Endothelial cell of umbilical vein (primary cell): ENCODE measurements at regions not wholly inside any gene's neighbourhood (a gene's known extent, or its start where the extent isn't known, plus 50 kb on each side); places are given as distances from the start of the nearest gene placed in this dataset.

ENCODE experiments used
- BruUV-seq: library from RNA; stranded (reverse); fragments of 400-500 nt; replicated peaks from 2 replicates; lab custom pipeline; 2021; lab: Mats Ljungman, UMichigan
- CTCF ChIA-PET: fragments of 300-600, 350-600 bp; sonication (Branson Sonifier 250); formaldehyde crosslinking; loops from one replicate; lab custom pipeline; 2021; ENCODE audit warnings: antibody characterized with exemption, inconsistent platforms; lab: Charles Lee
- POLR2A ChIA-PET: fragments of 300-600, 350-600 bp; sonication (Branson Sonifier 250); formaldehyde crosslinking; loops from one replicate; lab custom pipeline; 2021; ENCODE audit warnings: antibody characterized with exemption, inconsistent platforms; lab: Charles Lee
- DNase-seq: peaks from one replicate; pipeline ENCODE4 v3.0.0-alpha.2; 2011; ENCODE audit warnings: low read depth, low spot score
- FAIRE-seq: peaks from 2 replicates; lab custom pipeline; 2011; peaks lifted over from hg19 to GRCh38; lab: Jason Lieb, UNC
- H2AFZ ChIP-seq: 2 replicates; pipeline ENCODE4 v1.6.0; 2012; ENCODE audit warnings: low read depth, low read length, control low read depth, inconsistent platforms
- H3K27ac ChIP-seq: 2 replicates; pipeline ENCODE4 v1.5.1; 2011; ENCODE audit warnings: low read depth, mild to moderate bottlenecking, control low read depth, low read length, moderate library complexity; ENCODE audit not compliant: insufficient read depth
- H3K27me3 ChIP-seq, 2 experiments: 2 replicates each; pipeline versions ENCODE4 v1.6.0 to v1.6.1; 2011; ENCODE audit warnings: low read length in 2 of 2, mixed read lengths in 1 of 2; ENCODE audit not compliant: control insufficient read depth in 2 of 2, insufficient read depth in 2 of 2
- H3K36me3 ChIP-seq, 2 experiments: 2 replicates in 1 of 2; 3 replicates in 1 of 2; pipeline ENCODE4 v1.5.1; 2011; ENCODE audit warnings: low read length in 2 of 2, mild to moderate bottlenecking in 1 of 2, moderate library complexity in 1 of 2; ENCODE audit not compliant: control insufficient read depth in 2 of 2, insufficient read depth in 2 of 2; ENCODE audit errors: extremely low read depth in 1 of 2
- H3K4me1 ChIP-seq: 3 replicates; pipeline ENCODE4 v1.5.1; 2011; ENCODE audit warnings: mild to moderate bottlenecking, low read length; ENCODE audit not compliant: control insufficient read depth, insufficient read depth; ENCODE audit errors: extremely low read depth
- H3K4me2 ChIP-seq: 2 replicates; pipeline ENCODE4 v1.6.1; 2011; ENCODE audit warnings: low read length, control low read depth, mixed read lengths; ENCODE audit not compliant: insufficient read depth
- H3K4me3 ChIP-seq, 3 experiments: fragments of 200-600 bp in 1 of 3; sonication (generic), shearing (Covaris generic) in 1 of 3; replicated peaks in 1 of 3; 2 replicates each; pipeline ENCODE4 v1.5.1; 2011 to 2016; ENCODE audit warnings: control low read depth in 3 of 3, low read length in 3 of 3, mild to moderate bottlenecking in 2 of 3, inconsistent platforms in 1 of 3, low read depth in 1 of 3, moderate library complexity in 1 of 3; ENCODE audit not compliant: insufficient read depth in 1 of 3
- H3K79me2 ChIP-seq: 2 replicates; pipeline ENCODE4 v1.6.0; 2012; ENCODE audit warnings: low read length, inconsistent platforms; ENCODE audit not compliant: control insufficient read depth, insufficient read depth
- H3K9ac ChIP-seq: replicated peaks from 2 replicates; pipeline ENCODE3; 2011; ENCODE audit warnings: low read length, control low read depth; ENCODE audit not compliant: insufficient read depth; ENCODE audit errors: extremely low read depth
- H3K9me1 ChIP-seq: replicated peaks from 3 replicates; pipeline ENCODE4 v1.6.0; 2011; ENCODE audit warnings: mild to moderate bottlenecking, low read length; ENCODE audit not compliant: control insufficient read depth, insufficient read depth; ENCODE audit errors: extremely low read depth
- H3K9me3 ChIP-seq: replicated peaks from 2 replicates; pipeline ENCODE4 v1.5.1; 2012; ENCODE audit warnings: low read length, inconsistent platforms; ENCODE audit not compliant: control insufficient read depth, insufficient read depth
- H4K20me1 ChIP-seq: replicated peaks from 2 replicates; pipeline ENCODE3; 2011; ENCODE audit warnings: mild to moderate bottlenecking, low read length; ENCODE audit not compliant: control insufficient read depth, insufficient read depth; ENCODE audit errors: extremely low read depth
- EZH2 ChIP-seq: IDR thresholded peaks from 2 replicates; pipeline ENCODE4 v1.6.1; 2012; ENCODE audit warnings: borderline replicate concordance, low read depth, mild to moderate bottlenecking, moderate library complexity, low read length, inconsistent platforms; ENCODE audit not compliant: severe bottlenecking
- FOS ChIP-seq: IDR thresholded peaks from 2 replicates; pipeline ENCODE4 v1.6.1; 2011; ENCODE audit warnings: mild to moderate bottlenecking, low read length, moderate library complexity, borderline replicate concordance; ENCODE audit not compliant: insufficient read depth
- GATA2 ChIP-seq: IDR thresholded peaks from 2 replicates; pipeline ENCODE4 v1.7.0; 2011; ENCODE audit warnings: low read depth, mild to moderate bottlenecking, moderate library complexity, mixed read lengths, low read length; ENCODE audit not compliant: insufficient read length, insufficient read depth
- JUN ChIP-seq: IDR thresholded peaks from 2 replicates; pipeline ENCODE4 v1.6.1; 2011; ENCODE audit warnings: borderline replicate concordance, low read depth; ENCODE audit not compliant: insufficient read length, insufficient read depth
- MYC ChIP-seq: IDR thresholded peaks from one replicate; pipeline ENCODE4 v1.6.1; 2011; ENCODE audit warnings: mild to moderate bottlenecking, low read depth, low read length
- POLR2A ChIP-seq: IDR thresholded peaks from 2 replicates; pipeline ENCODE4 v1.6.1; 2012; ENCODE audit warnings: low read depth, mild to moderate bottlenecking, control low read depth, low read length
- POLR2AphosphoS5 ChIP-seq: IDR thresholded peaks from 2 replicates; pipeline ENCODE4 v1.6.1; 2012; ENCODE audit warnings: low read depth, mild to moderate bottlenecking, control low read depth, low read length, moderate library complexity; ENCODE audit not compliant: insufficient read depth
- dilution Hi-C: fragments of 300-500 bp; cut with MboI; formaldehyde crosslinking; loops from one replicate; pipeline ENCODE4 v1.15.0; 2019; ENCODE audit warnings: low sequenced_read_pairs; ENCODE audit not compliant: extremely low pct_ligation_motif_present
- intact Hi-C: fragments of 100-400 bp; cut with micrococcal nuclease; formaldehyde crosslinking; loops from one replicate; pipeline ENCODE4 v1.10.0; 2022
- TF ChIP-seq, protein P1 (sequence below): IDR thresholded peaks from 2 replicates; pipeline ENCODE4 v1.6.1; 2011; ENCODE audit not compliant: insufficient read depth, insufficient read length
- TF ChIP-seq, protein P2 (sequence below), 2 donors: IDR thresholded peaks; 1 replicate in 1 of 2; 2 replicates in 1 of 2; pipeline ENCODE4 v1.5.1; 2011; ENCODE audit warnings: low read length in 2 of 2, mild to moderate bottlenecking in 2 of 2, moderate library complexity in 2 of 2, control low read depth in 1 of 2, inconsistent platforms in 1 of 2, low read depth in 1 of 2; ENCODE audit not compliant: insufficient read depth in 1 of 2; ENCODE audit errors: extremely low read depth in 1 of 2

DNA sequence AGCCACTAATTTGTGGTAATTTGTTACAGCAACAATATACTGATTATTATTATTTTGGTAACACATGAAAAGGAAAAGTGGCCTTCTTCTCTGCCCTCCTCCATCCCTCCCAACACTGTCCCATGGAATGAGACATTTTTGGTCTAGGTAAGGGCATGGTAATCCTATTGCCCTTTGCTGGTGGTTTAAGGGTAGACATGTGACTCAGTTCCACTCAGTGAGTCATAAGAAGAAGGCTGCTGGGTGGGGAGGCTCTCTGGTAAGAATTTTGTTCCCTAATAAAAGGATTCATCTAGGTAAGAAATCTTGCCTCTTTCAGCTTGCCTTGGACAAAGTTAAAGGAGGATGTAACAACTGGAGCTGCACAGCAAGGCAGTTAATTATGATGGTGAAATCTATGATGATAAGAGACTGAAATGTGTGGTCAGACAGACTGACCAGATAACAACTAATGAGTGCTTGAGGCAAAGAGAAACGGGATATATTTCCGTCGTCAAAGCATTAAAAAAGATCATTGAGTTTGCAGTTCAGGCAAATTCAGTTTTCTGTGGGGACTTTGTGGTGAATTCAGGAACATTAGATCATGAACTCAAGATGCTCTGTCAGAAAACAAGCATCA lies 232.0 kb upstream of the KCNK2 start:
- Histone ChIP-seq H3K27ac (no peak overlapping the region), H2AFZ (no peak overlapping the region), H3K4me2 (no peak overlapping the region), H3K4me1 (no peaks in the 10 kb centered on the region), H3K36me3 (no peaks in the 10 kb centered on the region), H3K4me3 (no peak overlapping the region), H4K20me1 (no peaks in the 10 kb centered on the region), H3K9ac (no peak overlapping the region), H3K9me1 (no peaks in the 10 kb centered on the region), H3K79me2 (no peaks in the 10 kb centered on the region), H3K9me3 (no peaks in the 10 kb centered on the region), H3K27me3 (peaks cover 0 to 3% of the 10 kb centered on the region in 2 experiments)
- TF ChIP-seq GATA2 (no peak), POLR2AphosphoS5 (no peak), POLR2A (no peak), EZH2 (no peak), MYC (no peak), JUN (no peak), FOS (no peak)
- TF ChIP-seq, protein P1, sequence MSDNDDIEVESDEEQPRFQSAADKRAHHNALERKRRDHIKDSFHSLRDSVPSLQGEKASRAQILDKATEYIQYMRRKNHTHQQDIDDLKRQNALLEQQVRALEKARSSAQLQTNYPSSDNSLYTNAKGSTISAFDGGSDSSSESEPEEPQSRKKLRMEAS = no peak
- TF ChIP-seq, protein P2, sequence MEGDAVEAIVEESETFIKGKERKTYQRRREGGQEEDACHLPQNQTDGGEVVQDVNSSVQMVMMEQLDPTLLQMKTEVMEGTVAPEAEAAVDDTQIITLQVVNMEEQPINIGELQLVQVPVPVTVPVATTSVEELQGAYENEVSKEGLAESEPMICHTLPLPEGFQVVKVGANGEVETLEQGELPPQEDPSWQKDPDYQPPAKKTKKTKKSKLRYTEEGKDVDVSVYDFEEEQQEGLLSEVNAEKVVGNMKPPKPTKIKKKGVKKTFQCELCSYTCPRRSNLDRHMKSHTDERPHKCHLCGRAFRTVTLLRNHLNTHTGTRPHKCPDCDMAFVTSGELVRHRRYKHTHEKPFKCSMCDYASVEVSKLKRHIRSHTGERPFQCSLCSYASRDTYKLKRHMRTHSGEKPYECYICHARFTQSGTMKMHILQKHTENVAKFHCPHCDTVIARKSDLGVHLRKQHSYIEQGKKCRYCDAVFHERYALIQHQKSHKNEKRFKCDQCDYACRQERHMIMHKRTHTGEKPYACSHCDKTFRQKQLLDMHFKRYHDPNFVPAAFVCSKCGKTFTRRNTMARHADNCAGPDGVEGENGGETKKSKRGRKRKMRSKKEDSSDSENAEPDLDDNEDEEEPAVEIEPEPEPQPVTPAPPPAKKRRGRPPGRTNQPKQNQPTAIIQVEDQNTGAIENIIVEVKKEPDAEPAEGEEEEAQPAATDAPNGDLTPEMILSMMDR (IDR thresholded peaks at IDR 0.05; ENCODE audit: extremely low read depth in 1 of 2, insufficient read depth in 1 of 2, low read depth in 1 of 2, low read length in 2 of 2) = no peak
- POLR2A ChIA-PET = no interaction called here
- intact Hi-C loops (no loop called here), dilution Hi-C loops (no loop called here)
- FAIRE-seq (no peak), DNase-seq (no peak)
- CTCF ChIA-PET = no interaction called here
- BruUV-seq = no TSS peak
